ENCODE measurements at regions not wholly inside any gene's neighbourhood (a gene's known extent, or its start where the extent isn't known, plus 50 kb on each side); places are given as distances from the start of the nearest gene placed in this dataset.

- TF ChIP-seq NR3C1 (CRISPR knock-in tag; conservative IDR thresholded peaks at IDR 0.05; ENCODE audit: low read depth) = no peak
- TF ChIP-seq ETV6 (CRISPR knock-in tag; IDR thresholded peaks at IDR 0.05) = no peak
- no peak for TF ChIP-seq MAX (CRISPR knock-in tag; IDR thresholded peaks at IDR 0.05)
- no peak for TF ChIP-seq E2F1 (CRISPR knock-in tag; IDR thresholded peaks at IDR 0.05)
- no peak for TF ChIP-seq CTCF (IDR thresholded peaks at IDR 0.05)
- no peak for TF ChIP-seq FOXK1 (CRISPR knock-in tag; IDR thresholded peaks at IDR 0.05)
- no peak for TF ChIP-seq ESRRA (CRISPR knock-in tag; IDR thresholded peaks at IDR 0.05; ENCODE audit: borderline replicate concordance)
- no peak for TF ChIP-seq ELF4 (CRISPR knock-in tag; IDR thresholded peaks at IDR 0.05; ENCODE audit: low read depth)
These were observed 217.0 kb downstream of the METTL4 start for GRCh38 chr18:2354292-2354691.

Measured in WTC11 (cell line).